ENCODE measurements at regions not wholly inside any gene's neighbourhood (a gene's known extent, or its start where the extent isn't known, plus 50 kb on each side); places are given as distances from the start of the nearest gene placed in this dataset.

DNA sequence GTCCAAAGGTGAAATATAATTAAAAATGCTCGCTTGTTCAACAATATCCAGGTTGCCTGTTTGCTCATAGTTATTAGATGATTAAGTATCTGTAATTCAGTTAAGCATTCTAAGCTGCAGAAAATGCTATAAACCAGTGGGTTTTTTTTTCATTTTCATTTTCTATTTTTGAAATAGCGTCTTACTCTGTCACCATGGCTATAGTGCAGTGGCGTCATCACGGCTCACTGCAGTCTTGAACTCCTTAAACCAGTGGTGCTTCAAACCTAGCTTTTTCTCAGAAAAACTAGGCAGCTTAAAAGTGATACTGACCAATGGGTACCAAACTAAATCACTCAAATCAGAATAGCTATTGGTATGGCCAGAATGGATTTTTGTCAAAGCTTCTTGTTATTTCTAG is 925.2 kb downstream of the TSN start:
- TF ChIP-seq POLR2AphosphoS5 (IDR thresholded peaks at IDR 0.05; ENCODE audit: low read depth, low read length) (no peak), POLR2A (IDR thresholded peaks at IDR 0.05; ENCODE audit: low read depth, low read length) (no peak), TAF1 (IDR thresholded peaks at IDR 0.05; ENCODE audit: borderline replicate concordance, low read depth, low read length) (no peak)
